ENCODE measurements at regions not wholly inside any gene's neighbourhood (a gene's known extent, or its start where the extent isn't known, plus 50 kb on each side); places are given as distances from the start of the nearest gene placed in this dataset.

DNA sequence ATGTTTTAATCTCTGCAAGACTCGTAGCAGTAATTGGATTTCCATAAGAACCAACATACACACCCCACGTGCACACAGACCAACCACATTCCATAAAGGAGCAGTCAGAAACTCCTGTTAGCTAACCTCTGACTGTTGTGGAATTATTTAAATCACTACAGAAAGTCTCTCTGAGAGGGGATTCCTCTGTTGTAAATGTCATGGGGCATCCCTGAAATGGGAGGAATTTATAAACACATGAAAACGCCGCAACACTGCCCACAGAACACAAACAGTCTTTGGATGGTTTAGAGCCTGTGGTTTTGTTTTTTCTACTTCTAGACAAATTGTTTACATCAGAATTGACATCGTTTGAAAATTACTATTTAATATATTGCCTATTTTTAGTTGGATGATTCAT is 740.1 kb upstream of the GRM7 start:
- H3K4me3 ChIP-seq (ENCODE audit: low read depth, low read length), result no peak overlapping the region
- TF ChIP-seq, protein P1, sequence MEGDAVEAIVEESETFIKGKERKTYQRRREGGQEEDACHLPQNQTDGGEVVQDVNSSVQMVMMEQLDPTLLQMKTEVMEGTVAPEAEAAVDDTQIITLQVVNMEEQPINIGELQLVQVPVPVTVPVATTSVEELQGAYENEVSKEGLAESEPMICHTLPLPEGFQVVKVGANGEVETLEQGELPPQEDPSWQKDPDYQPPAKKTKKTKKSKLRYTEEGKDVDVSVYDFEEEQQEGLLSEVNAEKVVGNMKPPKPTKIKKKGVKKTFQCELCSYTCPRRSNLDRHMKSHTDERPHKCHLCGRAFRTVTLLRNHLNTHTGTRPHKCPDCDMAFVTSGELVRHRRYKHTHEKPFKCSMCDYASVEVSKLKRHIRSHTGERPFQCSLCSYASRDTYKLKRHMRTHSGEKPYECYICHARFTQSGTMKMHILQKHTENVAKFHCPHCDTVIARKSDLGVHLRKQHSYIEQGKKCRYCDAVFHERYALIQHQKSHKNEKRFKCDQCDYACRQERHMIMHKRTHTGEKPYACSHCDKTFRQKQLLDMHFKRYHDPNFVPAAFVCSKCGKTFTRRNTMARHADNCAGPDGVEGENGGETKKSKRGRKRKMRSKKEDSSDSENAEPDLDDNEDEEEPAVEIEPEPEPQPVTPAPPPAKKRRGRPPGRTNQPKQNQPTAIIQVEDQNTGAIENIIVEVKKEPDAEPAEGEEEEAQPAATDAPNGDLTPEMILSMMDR (conservative IDR thresholded peaks at IDR 0.05; ENCODE audit: low read depth, low read length), result no peak
- DNase-seq (ENCODE audit: low read depth), result no peak

DNA sequence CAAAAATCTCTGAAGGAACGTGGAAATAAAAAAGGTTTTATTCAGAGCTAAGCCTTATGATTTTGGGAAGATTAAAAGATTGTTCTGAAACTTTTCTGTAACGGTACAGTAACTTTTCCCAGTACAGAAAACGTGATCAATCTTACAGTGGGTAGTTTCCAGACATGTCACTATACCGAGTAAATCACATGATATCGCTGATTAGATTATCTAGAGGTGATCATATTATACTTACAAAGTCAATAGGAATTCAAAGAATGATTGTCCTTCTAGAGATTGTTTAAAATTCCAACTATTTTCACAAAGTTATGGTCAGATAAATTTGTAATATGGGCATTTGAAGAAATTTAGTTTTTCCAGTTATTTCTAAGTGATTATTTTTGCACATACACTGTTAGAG is 736.0 kb upstream of the GRM7 start:
- H3K4me3 ChIP-seq (ENCODE audit: low read depth, low read length), result no peak overlapping the region
- TF ChIP-seq, protein P1 (conservative IDR thresholded peaks at IDR 0.05; ENCODE audit: low read depth, low read length), result no peak
- DNase-seq (ENCODE audit: low read depth), result no peak

DNA sequence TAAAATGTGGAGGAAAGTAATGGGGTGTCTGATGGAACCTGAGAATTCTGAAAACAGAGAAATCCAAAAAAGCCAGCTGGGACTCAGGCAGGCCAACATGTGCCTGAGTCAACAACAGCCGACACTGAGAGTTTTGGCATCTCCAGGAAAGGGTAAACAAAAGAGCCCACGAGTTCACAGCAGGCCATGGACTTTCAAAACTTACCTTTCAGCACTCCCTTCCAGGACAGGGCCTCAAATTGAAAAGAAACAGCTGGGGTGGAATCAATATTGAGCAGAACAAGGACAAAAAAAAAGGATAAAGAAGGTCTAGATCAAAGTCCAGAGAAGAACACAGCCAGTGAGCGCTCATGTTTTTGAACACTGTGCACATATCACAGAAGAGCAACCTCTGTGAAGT is 735.4 kb upstream of the GRM7 start:
- TF ChIP-seq, protein P1 (conservative IDR thresholded peaks at IDR 0.05; ENCODE audit: low read depth, low read length), result no peak
- no peak for DNase-seq (ENCODE audit: low read depth)
- no peak overlapping the region for H3K4me3 ChIP-seq (ENCODE audit: low read depth, low read length)

DNA sequence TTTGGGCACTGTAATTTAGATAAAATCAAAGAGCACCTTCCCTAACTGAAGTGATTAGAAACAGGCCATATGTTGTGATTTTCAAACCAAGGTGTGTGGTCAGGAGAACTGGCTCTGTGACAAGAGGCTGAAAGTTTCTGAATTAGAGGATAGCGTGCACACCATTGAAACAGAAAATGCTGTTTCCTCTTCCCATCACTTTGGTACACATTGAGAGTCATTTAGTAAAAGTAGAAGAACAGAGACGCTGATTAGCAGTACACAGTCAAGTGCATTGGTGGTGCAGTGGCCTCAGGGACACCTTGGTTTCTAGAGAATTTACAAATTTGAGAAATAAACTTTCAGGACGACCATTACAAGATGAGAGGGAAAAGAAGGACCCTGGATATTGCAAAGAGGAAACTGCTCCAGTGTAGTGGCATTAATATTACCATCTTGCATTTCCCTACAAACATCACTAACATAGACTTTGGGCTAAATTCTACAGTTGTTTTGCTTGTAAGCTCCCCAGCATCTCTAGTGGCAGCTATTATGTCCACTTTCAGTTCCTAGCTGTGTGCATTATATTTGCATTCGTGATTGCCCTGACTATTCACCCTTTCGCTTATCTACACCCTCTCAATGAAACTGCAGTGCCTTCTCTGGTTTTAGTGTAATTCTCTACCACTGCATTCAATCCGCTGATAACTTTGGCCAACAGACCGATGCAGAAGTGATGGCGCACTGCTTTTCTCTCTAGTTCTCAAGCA is 728.1 kb upstream of the GRM7 start:
- DNase-seq (ENCODE audit: low read depth), result no peak
- H3K4me3 ChIP-seq (ENCODE audit: low read depth, low read length), result no peak overlapping the region
- TF ChIP-seq, protein P1 (conservative IDR thresholded peaks at IDR 0.05; ENCODE audit: low read depth, low read length), result no peak

DNA sequence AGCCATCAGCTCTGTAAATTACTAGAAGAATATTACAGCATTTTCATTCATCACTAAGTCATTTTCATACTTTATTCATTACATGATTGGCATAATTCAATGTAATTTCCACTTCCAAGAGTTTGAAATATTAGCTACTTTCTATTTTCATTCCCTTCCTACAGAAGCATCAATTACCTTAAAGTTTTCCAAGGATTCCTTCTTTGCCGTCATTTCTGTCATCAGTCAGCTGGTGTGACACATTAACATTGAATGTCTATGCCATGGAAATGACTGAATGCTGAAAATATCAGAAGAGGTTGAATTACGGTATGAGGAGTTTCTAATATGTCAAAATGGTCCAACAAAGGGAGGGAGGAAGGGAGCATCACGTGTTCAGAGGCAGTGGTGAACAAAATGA is 718.2 kb upstream of the GRM7 start:
- no peak for DNase-seq (ENCODE audit: low read depth)
- TF ChIP-seq, protein P1 (conservative IDR thresholded peaks at IDR 0.05; ENCODE audit: low read depth, low read length), result no peak
- H3K4me3 ChIP-seq (ENCODE audit: low read depth, low read length), result no peak overlapping the region

DNA sequence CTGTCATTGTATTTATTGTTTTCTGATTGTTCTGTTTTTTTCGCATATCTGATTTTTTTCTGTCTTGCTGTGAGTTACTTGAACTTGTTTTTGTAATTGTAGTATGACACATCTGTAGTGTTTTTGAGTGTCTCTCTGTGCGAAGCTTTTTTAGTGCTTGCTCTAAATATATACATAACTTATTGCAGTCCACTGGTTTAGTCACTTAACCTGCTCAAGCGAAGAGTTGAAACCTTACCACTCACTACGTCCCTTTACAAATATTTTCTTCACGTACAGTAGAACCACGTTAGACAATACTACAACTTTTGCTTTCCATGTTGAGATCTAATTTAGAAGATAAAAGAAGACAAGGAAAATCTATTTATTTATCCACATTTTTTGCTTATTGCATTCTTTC is 713.0 kb upstream of the GRM7 start:
- H3K4me3 ChIP-seq (ENCODE audit: low read depth, low read length), result no peak overlapping the region
- DNase-seq (ENCODE audit: low read depth), result no peak
- TF ChIP-seq, protein P1 (conservative IDR thresholded peaks at IDR 0.05; ENCODE audit: low read depth, low read length), result no peak

DNA sequence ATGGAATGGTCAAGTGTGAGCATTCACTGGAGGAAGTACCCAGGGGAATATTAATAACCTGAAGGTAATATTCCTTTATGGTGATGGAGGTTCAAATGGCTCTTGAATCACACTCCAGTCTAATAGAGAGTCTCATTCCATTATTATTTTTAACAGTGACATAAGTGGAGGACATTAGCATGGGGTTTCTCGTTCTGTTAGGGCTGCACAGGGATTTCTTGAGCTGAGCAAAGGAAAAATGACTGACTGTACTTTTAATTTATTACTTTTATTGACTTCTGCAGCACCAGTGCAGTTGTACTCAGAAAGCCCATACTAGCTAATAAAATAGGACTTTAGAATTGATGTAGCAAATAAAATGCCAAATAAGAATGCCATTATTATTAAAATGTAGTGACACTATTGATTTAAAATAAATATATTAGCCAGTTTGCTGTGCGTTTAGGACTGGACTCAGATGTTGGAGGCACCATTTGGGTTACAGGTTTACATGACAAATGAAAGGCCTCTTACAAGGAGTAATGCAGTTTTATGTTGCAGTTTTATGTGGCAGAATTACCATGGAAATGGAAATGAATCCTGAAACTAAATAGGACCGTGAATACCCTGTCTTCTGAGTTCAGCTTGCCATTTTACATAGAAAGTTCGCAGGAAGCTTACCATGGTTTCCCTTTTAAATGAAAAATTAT is 705.1 kb upstream of the GRM7 start:
- H3K4me3 ChIP-seq (ENCODE audit: low read depth, low read length), result no peak overlapping the region
- no peak for DNase-seq (ENCODE audit: low read depth)
- TF ChIP-seq, protein P1 (conservative IDR thresholded peaks at IDR 0.05; ENCODE audit: low read depth, low read length), result no peak
